SU-DHL-6 (cell line): ENCODE measurements at regions not wholly inside any gene's neighbourhood (a gene's known extent, or its start where the extent isn't known, plus 50 kb on each side); places are given as distances from the start of the nearest gene placed in this dataset.
"Not testable (repeated sequence)": the region's sequence is repeated elsewhere in the genome, so short reads cannot be mapped to it uniquely, and the experiment has no call there.

Source experiments
- EZH2phosphoT487 ChIP-seq: fragments of 200-600 bp; sonication (generic), shearing (Covaris generic); conservative IDR thresholded peaks from 2 replicates; pipeline ENCODE4 v1.6.1; 2018; ENCODE audit warnings: mild to moderate bottlenecking, antibody characterized with exemption, low read length, moderate library complexity, mixed read lengths
- TF ChIP-seq, protein P1 (sequence below): fragments of 200-600 bp; sonication (generic); IDR thresholded peaks from one replicate; pipeline ENCODE4 v1.5.1; 2017; ENCODE audit warnings: antibody characterized with exemption, mild to moderate bottlenecking, low read length, moderate library complexity; ENCODE audit not compliant: insufficient read depth, poor library complexity, severe bottlenecking

DNA sequence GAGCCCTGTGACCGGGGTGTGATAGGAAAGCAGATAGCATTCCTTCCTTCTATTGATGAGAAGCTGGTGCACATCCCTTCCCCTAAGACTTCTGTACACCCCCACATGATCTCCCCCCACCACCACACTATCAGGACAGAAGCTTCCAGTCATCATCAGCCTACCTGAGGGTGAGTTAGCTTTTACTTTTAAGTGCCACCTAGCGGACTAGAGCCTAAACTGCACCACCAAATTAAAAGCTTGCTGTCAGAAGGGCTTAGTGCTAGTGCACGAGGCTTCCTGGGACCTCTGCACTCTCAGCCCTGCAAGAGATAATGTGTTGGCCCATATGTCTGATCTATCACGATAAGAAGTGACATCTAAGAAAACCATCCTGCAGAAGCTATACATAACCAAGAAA, 181.7 kb downstream of the SPIN4 start:
- TF ChIP-seq, protein P1, sequence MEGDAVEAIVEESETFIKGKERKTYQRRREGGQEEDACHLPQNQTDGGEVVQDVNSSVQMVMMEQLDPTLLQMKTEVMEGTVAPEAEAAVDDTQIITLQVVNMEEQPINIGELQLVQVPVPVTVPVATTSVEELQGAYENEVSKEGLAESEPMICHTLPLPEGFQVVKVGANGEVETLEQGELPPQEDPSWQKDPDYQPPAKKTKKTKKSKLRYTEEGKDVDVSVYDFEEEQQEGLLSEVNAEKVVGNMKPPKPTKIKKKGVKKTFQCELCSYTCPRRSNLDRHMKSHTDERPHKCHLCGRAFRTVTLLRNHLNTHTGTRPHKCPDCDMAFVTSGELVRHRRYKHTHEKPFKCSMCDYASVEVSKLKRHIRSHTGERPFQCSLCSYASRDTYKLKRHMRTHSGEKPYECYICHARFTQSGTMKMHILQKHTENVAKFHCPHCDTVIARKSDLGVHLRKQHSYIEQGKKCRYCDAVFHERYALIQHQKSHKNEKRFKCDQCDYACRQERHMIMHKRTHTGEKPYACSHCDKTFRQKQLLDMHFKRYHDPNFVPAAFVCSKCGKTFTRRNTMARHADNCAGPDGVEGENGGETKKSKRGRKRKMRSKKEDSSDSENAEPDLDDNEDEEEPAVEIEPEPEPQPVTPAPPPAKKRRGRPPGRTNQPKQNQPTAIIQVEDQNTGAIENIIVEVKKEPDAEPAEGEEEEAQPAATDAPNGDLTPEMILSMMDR = not testable (repeated sequence)
- not testable (repeated sequence) for TF ChIP-seq EZH2phosphoT487
